ENCODE measurements at regions not wholly inside any gene's neighbourhood (a gene's known extent, or its start where the extent isn't known, plus 50 kb on each side); places are given as distances from the start of the nearest gene placed in this dataset.

DNA sequence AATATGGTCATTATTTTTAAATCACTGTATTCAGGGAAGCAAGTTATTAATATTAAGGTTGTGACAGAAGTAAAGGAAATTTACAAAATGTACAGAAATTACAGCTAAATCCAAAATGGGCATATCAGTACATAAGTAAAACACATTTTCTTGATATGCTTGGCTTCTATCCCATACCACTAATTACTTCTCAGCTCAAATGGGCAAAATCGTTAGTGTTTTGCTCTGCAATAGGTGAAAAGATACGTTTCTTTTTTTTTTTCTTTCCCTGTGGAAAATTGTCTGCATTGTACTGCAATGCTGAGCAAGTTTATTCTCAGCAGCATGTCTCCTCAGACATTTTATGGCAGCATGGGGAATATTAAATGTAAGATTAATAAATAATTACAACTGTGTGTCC is 77.1 kb upstream of the PRMT6 start:
- TF ChIP-seq, protein P1, sequence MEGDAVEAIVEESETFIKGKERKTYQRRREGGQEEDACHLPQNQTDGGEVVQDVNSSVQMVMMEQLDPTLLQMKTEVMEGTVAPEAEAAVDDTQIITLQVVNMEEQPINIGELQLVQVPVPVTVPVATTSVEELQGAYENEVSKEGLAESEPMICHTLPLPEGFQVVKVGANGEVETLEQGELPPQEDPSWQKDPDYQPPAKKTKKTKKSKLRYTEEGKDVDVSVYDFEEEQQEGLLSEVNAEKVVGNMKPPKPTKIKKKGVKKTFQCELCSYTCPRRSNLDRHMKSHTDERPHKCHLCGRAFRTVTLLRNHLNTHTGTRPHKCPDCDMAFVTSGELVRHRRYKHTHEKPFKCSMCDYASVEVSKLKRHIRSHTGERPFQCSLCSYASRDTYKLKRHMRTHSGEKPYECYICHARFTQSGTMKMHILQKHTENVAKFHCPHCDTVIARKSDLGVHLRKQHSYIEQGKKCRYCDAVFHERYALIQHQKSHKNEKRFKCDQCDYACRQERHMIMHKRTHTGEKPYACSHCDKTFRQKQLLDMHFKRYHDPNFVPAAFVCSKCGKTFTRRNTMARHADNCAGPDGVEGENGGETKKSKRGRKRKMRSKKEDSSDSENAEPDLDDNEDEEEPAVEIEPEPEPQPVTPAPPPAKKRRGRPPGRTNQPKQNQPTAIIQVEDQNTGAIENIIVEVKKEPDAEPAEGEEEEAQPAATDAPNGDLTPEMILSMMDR (conservative IDR thresholded peaks at IDR 0.05) = no peak
- TF ChIP-seq EZH2 (IDR thresholded peaks at IDR 0.05; ENCODE audit: low read depth) = no peak

Measured in PC-9 (cell line).